HK-2 (cell line): ENCODE measurements at regions not wholly inside any gene's neighbourhood (a gene's known extent, or its start where the extent isn't known, plus 50 kb on each side); places are given as distances from the start of the nearest gene placed in this dataset.

Experiments used
- DNase-seq: peaks from one replicate; pipeline ENCODE4 v3.0.0-alpha.2; 2018; ENCODE audit not compliant: unreplicated experiment

DNA sequence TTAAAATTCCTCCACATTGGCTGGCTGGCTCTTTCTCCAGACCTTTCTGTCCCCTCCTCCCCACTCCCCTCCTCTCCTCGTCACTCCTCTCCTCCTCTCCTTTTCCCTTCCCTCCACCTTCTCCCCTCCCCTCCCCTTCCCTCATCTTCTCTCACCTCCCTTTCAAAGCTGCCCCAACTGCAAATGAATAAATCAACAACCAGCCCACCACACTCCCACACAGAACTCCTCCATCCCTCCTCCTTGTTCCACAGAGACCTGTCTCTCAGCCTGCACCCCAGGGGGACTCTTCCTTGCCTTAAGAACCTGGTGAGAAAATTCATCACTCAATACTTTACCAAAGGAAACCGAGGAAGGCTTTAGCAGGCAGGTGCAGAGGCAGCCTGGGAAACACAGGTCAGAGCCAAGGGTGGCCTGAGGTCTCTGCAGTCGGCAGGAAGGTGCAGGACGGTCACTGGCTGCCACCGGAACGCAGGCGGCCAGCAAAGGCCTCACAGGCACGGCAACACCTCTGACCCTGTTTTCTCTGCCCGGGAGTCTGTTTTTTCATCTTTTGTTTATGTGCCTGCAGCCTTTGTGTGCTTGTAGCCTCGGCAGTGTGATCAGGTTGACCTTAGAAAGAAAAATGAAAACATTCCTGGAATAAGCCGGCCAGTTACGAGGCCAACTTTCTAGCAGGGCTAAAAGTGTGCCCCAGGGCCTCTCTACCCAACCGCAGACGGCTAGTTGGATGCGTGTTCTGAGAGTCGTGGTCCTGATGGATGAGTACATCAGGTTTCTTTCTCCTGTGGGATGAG lies 207.6 kb upstream of the KLF6 start:
- DNase-seq = no peak

DNA sequence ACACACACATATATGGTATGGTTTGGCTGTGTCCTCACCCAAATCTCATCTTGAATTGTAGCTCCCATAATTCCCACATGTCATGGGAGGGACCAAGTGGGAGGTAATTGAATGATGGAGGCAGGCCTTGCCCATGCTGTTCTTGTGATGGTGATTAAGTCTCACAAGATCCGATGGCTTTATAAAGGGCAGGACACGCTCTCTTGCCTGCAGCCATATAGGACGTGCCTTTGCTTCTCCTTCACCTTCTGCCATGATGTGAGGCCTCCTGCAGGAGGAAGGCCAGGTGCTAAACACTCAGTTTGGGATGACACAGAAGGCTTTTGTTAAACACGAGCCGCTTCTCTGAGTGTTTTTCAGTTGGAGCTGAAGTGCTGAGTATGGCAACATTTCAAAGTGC lies 205.3 kb upstream of the KLF6 start:
- no peak for DNase-seq

DNA sequence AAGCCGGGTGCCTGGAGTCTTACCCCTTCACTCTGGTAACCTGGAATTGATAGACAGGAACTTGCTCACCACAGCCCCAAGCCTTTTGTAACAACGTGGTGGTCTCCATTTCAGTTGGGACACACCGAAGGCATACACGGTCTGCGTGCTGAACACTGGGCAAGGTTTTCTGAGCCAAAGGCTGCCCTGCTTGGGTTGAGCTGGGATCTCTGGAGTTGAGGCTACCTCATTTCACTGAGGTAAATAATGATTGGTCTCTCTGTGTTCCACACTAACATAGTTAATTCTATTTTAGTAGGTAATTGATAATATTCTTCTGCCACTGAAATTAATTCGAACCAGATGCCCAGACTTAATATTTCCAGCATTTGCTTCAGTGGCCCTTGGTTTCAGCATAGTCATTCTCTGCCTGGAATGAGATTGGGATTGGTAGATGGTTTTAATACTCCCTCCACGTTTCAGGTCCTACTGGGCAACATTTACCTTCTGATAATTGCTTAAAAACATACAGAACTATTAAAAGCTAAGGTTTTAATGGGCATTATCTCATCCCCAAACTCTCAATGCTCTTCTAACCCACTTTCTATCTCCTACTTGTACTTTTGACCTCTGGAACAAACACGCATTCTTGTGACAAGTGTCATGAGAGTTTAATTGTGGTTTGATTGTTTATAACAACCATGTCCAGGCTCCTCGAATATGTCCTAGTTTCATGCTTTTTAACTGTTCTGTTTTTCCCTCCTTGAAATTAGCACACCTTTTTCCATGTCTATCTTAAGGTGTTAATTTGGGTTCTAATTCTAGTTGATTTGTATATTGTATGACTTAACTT lies 202.3 kb upstream of the KLF6 start:
- no peak for DNase-seq

DNA sequence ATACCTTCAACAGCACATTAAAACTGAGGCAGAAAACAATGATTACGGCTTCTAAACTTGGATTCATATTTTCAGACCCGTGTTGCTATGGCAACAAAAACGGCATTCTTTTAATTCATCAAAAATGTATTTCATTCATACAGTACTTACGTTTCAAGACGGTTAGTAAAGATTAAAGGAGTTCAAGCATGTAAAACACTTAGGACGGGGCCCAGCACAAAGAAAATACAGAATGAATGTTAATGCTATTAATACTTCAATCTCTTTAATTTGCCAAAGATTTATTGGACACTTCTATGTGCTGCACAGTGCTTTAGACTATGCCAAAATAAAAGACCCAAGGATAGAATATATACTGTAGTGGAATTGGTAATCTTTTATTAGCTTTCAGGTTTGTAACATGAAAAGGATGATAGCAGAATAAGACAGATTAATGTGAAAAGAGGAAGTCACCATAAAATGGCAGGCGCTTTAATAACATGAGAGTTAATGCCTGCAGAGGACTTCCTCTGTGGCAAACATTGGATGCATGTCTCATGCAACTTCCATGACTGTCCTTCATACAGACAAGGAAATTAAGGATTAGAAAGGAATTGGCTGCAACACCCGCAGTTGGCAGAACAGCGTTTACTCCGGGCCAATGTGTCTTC lies 201.6 kb upstream of the KLF6 start:
- no peak for DNase-seq

DNA sequence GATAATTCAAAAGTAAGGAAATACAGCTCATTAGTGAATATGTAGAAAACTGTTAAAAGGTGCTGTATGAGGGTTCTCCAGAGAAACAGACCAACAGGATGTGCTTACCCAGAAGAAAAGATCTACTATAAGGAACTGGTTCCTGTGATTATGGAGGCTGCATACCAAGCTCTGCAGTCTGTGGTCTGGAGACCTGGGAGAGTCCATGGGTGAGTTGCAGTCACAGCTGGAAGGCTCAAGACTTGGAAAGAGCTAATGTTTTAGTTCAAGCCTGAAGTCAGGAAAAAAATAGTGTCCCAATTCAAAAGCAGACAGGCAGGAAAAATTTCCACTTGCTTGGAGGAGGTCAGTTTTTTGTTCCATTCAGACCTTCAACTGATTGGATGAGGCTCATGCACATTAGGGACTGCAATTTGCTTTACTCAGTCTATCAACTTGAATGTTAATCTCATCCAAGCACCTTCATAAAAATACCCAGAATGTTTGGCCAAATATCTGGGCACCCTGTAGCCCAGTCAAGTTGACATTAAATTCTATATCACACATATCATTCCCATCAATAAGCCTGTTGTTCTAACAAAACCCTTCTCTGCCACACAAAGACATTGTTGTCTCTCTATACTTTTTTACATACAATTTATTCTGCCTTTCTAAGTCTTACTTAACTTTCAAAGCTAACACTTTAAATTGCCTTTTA lies 197.9 kb upstream of the KLF6 start:
- no peak for DNase-seq

DNA sequence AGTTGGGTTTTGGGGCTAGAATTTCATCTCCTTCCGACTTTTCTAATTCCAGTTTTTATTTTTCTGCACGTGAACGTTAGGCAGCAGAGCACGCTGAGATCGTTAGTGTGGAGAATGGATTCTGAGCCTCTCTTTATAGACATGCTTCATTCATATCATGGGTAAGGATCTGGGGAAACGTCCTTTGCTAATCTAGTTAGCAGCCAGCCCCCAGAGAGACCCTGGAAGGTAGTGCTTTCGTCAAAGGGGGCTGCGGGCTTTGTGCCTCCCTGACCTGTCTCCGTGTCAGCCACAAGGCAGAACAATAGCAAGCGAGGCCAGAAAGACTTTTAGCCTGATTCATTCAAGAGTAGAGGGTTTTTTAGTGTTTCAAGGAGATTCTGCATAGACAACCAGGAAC lies 196.3 kb upstream of the KLF6 start:
- DNase-seq = no peak

DNA sequence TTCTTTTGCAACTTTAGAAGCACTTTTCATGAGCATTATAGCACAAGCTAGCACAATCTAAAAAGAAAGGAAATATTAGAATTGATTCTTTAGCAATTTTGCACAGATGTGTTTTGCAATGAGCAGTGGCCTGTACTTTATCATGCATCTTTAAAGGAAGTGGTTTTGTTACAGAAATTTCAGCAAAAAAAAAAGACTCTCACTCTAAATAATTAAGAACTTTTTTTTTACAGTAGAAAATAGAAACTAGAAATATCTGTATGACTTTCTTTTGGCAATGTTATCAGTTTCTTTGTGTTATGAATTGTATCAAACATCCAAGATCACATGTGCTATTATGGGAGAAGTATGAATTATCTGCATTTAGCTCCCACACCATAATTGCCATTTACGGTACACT lies 195.7 kb upstream of the KLF6 start:
- no peak for DNase-seq

DNA sequence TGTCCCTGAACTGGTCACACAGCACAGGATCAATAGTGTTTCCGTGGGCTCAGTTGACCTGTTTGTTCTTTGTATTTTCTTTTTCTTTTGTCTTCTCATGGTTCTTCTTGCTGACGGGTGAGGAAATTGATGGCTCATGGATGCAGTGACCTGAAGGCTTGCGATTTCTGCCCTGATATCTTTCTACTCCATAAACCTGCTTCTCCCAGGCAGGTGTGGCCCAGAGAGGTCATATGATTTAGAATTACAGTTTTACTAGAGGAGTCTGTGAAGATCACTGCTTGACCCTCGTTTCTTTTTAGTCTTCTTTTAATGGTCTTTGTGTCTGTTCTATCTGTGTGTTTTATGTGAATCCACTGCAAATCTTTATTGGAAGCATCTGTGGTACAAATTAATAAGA lies 195.1 kb upstream of the KLF6 start:
- DNase-seq = no peak

DNA sequence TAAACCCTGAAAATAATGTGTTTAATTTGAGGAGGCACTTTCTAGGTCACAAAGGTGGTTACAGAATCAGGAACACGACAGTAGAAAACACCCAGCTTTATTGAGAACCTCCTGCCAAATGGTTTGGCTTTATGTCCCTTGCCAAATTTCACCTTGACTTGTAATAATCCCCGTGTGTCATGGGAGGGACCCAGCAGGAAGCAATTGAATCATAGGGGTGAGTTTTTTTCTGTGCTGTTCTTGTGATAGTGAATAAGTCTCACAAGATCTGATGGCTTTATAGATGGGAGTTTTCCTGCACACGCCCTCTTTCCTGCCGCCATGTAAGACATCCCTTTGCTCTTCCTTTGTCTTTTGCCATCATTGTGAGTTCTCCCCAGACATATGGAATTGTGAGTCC lies 193.8 kb upstream of the KLF6 start:
- no peak for DNase-seq

DNA sequence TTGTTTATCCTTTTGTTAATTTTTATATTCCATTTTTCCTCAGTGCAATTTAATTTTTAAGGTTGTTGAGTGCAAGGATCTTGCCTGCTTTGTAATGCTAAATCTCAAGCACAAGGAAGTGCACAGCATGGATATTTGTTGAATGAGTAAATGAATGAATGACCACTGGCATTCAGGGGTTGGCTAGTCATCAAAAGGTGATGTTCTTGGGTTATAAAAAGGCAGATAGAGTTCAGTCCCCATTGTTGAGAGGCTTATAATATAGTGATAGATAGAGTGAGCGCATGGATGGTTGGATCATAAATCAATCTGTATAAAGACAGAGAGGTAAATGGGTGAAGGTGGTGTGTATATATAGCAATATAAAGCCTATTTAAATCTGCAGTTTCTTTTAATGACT lies 193.2 kb upstream of the KLF6 start:
- no peak for DNase-seq

DNA sequence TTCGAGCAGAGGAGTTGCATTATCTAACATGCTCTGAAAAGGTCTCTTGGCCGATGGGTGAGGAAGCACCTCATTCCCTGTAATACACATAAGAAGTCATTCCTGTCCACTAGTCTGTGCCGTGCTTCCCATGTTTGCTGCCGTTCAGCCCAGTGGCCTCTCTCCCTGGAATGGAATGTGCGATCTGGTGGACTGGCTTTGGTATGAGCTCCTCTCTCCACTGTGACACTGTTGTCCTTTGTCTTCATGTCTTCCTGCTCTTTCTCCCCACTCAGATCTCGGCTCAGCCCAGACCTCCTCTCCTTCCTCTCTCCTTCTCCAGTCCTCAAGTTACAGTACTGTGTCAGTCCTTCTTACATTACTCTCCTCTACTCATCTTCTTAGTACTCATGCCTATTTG lies 192.8 kb upstream of the KLF6 start:
- no peak for DNase-seq

DNA sequence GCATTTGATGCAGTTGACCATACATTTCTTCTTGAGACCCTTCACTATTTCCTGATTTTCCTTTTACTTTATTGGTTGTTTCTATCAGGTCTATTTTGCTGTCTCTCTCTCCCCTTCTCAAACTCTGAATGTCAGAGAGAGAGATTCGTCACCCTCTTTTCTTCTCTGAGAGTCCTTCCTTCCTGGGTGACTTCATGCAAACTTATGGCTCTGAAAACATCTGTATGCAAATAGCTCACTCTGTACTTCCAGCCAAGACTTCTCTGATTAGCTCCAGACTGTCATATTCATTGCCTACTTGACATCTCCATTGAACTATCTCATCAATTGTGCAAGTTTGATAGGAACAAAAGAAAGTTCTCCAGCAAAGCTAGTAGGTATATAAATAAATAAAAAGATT lies 191.7 kb upstream of the KLF6 start:
- DNase-seq = no peak

DNA sequence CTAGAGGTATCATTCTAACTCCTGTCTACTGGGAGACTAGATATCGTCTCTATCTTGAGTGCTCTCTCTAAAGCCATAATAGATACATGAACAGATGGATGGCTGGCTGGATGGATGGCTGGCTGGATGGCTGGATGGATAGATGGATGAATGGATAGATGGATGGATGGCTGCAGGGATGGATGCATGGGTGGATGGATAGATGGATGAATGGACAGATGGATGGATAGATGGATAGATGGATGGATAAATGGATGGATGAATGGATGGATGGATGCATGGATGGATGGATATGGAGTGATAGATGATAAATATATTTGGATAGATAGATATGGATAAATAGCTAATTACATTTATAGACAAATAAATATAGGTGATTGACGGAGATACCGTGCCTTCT lies 191.2 kb upstream of the KLF6 start:
- no peak for DNase-seq

DNA sequence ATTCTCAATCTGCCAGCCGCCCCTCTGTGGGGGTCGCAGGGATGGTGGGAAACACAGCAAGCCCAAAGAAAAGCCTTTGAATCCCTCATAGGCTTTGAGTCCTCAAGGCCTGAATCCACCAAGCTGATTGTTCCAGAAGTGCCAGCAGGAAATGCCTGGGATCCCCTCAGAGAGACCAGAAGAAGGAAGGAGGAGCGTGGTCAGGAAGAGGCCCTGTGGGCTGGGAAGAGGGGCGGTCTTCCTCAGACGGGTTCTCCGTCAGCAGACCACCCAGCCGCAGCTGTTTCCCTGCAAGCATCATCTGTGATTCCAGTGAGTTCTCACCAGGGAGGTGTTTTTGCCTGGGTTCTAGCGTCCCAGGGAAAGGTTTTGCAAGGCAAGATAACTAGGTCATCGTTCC lies 190.0 kb upstream of the KLF6 start:
- no peak for DNase-seq

DNA sequence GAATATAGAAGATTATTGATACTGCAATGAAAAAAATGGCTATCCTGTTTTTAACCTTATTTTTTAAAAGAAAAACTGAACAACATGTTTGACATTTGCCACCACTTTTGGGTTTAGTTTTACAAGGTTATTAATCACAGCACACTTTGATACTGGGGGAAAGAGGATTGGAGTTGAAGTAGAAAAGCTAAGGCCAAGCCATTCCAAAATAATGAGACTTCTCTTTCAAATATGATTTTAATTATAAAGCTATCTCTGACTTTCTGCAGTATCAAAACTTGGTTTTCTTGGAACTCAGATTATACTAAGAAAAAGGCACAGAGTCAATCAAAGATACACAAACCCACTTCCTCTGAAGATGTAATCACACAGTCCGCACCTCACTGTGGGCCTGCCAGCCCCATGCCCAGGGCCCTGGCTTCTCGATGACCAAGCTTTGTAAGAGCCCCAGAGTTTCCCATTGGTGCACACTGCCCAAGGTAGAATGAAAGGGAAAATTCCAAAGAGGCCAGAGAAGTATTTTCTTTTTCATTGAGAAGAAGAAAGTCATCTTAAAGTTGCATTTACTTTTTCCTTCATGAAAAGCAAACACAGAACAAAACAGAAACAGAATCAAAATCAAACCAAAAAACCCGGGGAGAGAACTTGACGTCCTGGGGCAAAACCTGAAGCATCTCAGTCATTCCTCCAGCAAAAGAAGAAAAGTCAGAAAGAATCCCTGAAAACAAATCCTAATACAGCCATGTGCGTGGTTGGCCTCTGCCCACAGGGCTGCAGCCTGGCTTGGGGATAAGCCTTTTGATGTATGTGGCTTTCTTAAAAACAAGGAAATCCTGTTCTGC lies 187.7 kb upstream of the KLF6 start:
- no peak for DNase-seq

DNA sequence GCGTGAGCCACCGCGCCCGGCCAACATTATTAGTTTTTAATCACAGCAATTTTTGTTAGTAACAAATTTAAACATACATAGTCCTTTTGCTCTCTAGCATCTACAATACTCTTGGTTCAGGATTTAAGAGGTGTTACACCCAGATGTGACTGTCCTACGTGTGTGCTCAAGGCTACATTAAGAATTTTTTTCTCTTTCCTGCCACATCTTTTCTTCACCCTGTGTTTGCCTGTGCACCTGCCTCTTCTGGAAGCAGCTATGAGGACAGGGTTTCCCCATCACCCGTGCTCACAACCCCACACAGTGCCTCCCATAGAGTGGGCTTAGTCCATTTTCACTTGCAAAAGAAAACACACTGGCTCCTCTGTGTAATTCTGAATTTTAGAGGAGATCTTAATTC lies 186.7 kb upstream of the KLF6 start:
- DNase-seq = no peak

DNA sequence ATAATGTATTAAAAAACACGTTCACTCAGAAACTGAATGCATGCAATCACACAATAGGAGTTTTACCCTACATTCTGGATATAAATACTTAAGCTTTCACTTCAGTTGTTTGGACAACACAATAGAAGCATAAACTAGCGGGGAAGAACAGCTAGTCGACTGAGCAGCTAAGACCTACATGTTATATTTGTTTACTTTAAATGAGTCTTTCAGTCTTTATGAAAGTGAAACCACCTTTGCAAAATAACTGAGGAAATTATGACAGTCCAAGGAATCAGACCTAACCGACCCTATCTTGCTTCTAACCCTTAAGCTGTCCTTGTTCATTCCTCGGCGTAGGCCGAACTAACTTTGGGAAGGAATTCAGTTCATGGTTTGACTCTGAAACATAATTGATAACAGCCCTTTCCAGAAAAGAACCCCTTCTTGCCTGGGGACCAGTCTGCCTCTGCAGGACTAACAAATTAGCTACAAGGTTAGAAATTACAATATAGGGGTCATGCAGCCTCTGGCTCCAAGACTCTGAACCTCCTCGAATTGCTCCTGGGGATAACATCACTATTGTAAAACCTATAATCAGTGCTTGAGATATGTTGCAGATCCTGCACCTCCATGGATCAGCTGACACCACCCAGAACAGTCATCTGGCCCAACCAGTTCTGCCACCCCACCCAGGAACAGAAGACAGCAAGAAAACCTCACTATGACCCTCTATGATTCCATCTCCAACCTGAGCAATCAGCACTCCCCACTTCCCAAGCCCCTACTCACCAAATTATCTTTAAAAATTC lies 185.1 kb upstream of the KLF6 start:
- DNase-seq = no peak

DNA sequence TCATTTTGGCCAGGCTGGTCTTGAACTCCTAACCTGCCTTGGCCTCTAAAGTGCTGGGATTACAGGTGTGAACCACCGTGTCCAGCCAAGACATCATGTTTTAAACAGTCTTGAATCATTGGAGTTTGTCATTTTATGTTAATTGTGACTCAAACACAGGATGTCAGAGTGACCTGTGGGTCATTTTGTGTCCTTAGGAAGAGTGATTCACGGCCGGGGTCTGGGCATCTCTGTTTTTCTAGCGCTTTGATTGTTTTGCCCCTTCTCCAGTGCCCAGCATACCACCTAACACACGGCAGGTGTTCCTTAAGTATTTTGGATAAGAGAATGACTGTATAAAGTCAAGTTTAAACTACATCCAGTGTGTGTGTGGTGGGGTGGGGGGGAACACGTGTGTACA lies 183.7 kb upstream of the KLF6 start:
- DNase-seq = no peak

DNA sequence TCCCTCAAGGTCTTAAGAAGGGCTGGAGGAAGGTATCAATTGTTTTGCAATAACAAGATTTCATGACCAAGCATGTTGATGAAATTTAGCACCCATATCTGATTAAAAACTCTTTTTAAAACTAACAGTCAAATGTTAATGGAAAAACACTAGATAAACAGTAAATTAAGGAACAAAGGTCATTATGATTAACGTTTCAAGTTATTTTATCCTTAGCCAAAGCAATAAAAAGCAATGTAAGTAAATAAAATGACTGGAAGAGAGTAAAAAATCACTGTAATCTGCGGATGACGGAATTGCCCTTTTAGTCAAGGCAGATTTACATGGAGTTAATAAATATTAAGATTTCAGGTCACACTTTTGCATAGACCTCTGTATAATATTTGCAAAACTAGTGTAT lies 179.5 kb upstream of the KLF6 start:
- no peak for DNase-seq

DNA sequence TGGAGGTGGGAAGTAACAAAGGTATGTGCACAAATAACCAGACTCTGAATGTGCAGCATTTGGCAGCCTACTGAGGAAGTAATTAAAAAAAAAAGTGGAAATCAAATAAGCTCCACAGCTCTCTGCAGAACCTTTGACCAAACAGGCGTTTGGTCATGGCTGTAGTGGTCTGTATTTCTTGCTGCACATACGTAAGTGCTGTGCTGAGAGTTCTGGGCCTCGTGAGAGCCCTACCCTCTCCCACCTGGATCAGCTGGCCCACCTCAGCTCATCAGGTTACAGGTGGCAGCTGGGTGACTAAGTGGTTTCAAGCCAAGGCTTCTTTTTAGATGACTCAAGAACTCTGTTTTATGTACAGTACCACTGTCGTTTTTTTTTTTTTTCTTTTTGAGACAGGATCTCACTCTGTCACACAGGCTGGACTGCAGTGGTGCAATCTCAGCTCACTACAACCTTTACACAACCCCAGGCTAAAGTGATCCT lies 178.2 kb upstream of the KLF6 start:
- no peak for DNase-seq
